ENCODE measurements at regions not wholly inside any gene's neighbourhood (a gene's known extent, or its start where the extent isn't known, plus 50 kb on each side); places are given as distances from the start of the nearest gene placed in this dataset.

GRCh38 chr1:166221316-166221715, 54.5 kb upstream of the FAM78B start:
- DNase-seq: no peak

DNA sequence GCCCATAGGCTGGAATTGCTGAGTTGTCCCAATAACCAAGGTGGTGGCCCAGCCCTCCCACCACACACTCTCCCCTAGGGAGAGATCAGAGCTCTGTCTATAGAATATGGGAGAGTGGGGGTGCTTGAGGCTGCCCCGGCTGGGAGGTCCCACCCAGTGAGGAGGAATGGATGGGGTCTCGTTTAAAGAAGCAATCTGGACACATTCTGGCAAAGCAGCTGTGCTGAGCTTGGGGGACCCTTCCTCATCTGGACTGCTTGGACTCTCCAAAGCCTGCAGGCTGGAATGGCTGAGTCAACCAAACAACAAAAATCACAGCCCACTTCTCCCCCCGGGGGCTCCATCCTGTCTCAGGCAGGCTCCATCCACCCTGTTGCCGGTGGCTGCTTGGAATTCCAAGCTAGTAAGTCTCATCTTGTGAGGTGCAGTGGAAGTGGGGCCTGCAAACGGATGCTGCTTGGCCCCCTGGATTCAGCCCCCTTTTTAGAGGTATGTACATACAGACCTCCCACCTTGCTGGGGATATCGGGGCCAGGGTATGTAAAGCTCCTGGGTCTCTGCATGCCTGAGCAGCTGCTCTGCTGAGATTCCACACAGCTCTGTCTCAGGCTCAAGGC, 67.1 kb upstream of the FAM78B start:
- no peak for DNase-seq

DNA sequence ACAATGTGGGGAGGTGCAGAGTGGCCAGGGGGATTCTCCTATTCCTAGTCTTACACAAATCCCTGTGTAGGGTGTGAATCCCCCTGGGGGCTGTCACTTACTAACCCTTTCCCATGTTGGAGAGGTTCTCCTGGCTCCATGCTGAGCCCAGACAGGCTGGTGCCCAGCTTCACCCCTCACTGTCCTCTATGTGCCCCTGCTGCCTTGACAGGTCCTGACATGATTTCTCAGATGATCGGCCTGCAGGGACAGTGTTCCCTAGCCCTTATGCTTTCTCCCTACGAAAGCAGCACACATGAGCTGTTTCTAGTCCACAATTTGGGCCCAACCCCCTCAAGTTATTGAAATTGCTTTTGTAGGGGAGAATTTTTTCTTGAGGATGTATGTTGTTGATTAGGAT, 68.9 kb upstream of the FAM78B start:
- no peak for DNase-seq

- no peak for DNase-seq
Measured at GRCh38 chr1:166237675-166238074, 70.9 kb upstream of the FAM78B start.

- DNase-seq: no peak
Measured at GRCh38 chr1:166253076-166253779, 86.4 kb upstream of the FAM78B start.

- DNase-seq: no peak
Measured at GRCh38 chr1:166258017-166258416, 91.2 kb upstream of the FAM78B start.

DNA sequence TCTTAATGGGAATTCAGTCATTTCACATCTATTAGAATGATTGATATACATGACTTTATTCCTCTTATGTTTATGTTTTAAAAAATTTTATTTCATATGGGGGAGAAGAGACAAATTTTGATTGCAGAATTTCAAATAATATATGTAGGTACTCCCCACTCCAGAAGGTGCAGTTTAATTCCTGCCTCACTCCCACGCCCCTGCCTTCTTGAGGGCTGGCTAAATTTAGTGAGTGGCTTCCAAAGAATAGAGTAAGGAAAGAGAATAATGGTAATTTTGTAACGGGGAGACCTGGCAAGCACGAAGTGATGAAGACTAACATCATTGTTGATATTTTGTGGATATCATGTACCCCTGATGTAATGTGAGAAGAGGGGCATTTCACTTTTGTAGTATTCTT, 94.7 kb upstream of the FAM78B start:
- no peak for DNase-seq

- no peak for DNase-seq
Measured at GRCh38 chr1:166270476-166271150, 103.8 kb upstream of the FAM78B start.

- no peak for DNase-seq
Measured at GRCh38 chr1:166271151-166271538, 104.3 kb upstream of the FAM78B start.

- no peak for DNase-seq
Measured at GRCh38 chr1:166272155-166272554, 105.4 kb upstream of the FAM78B start.

GRCh38 chr1:166272851-166273250, 106.0 kb upstream of the FAM78B start:
- DNase-seq: no peak

DNA sequence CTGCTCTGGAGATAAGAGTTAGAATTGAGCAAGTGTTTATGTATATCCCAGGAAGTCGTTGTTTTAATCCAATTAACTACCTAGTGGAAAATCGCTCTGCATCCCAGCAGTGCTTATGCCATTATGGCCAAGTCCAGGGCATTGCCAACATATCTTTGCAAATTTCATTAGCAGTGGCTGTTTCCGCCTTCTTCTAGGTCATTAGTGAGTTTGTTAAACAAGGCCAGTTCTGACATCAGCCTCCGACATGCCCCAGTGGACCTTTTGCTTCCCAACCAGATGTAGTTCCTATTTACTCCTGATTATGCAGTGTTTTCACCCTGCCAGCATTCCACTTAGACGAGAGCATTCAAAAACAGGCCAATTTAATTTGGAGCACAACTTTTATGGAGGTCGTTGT, 106.8 kb upstream of the FAM78B start:
- DNase-seq: no peak

DNA sequence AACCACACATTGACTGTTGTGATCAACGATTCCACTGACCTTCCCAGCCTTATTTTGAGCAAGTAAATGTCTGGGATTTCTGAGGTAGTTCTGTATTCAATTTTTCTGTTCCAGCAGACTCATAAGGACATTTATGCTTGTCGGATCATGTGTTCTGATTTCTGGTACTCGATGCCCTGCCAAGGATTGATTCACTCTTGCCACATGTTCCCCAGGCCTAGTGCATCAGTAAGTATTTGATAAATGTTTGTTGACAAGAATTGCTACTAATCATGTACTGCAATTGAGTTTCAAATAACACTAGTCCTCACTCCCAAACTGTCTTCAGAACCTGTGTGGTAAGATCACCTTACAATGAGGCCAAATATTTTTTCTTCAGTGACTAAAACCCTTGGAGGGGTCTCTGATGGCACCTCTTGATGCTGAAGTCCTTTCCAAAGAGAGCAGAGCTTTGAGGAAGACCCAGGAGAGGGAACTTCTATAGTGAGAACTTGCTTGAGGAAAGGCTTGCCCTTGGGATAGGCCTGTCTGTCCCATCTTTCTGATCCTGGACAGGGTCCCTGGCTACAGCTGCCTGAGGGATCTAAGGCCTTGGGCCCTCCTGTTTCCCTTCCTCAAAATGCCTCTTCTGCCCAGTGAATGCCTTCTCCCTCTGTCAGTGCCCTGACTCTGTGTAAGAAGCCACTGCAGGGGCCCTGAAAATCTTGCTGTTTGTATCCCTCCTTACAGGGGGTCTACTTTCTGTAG, 115.8 kb upstream of the FAM78B start:
- DNase-seq: no peak

DNA sequence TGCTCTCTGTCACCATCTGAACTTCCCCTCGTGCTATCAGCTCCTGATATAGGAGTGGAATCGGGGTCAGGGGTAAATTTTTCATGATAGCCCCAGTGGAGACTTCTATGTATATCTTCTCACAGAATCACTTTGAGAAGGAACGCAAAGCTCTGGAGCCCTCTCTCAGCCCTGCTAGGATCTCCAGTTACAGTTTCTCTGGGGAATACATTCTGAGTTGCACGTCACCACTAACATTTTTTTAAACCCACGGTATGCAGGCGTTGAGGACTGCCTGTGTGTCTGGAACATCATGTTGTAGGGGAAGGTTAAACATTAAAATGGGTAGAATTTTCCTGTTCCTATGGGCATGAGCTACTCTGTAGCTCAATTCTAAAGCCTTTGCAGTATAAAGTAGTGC, 116.4 kb upstream of the FAM78B start:
- no peak for DNase-seq

DNA sequence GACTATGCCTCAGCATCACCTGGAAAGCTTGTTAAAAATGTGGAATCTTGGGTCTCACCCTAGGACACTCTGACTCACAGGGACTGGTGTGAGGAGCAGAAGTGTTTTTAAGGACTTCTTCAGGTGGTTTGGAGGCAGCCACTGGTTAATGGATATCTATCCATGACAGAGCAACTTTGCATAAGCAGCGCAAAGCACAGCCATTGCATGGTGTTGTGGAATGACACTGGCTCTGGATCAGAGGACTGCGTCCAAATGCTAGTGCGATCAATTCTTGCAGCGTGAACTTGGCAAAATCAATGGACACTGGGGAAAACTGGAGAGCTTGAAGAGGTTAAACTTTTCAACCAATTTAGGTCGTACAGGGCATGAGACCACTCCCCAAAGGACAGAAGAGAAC, 116.8 kb upstream of the FAM78B start:
- DNase-seq: no peak

- no peak for DNase-seq
Measured at GRCh38 chr1:166289309-166290050, 122.7 kb upstream of the FAM78B start.

DNA sequence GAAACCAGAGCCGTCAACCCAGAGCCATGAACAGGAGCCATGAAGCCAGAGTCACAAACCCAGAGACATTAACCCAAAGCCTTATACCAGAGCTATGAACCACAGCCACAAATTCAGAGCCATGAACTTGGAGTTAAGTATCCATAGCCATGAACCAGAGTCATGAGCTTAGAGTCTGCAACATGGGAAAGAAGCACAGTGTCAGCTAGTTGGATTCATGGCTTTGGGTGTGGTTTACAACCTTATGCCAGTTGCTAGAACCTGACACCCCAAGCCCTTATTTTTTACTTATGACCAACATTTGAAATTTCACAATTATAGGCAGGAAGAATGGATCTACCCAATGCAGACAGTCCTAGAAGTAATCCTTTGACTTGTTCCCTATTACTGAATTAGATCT, 128.9 kb upstream of the FAM78B start:
- no peak for DNase-seq

DNA sequence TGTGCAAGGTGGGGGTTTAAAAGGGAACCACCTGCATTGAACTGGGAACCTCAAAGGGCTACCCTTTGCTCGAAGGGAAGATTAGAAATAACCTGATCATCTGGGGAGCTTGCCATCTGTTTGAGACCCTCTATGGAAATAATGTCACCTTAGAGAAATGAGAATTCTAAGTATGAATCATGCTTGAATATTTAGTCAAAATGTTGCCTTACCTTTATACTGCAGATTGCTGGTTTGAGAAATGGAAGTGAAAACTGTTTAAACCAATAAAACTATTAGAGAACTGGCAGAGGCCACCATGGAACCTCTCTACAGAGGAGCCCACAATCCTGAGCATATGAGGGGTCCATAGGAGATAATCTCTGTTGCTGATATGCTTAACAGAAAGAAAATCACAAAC, 131.2 kb upstream of the FAM78B start:
- DNase-seq: no peak

DNA sequence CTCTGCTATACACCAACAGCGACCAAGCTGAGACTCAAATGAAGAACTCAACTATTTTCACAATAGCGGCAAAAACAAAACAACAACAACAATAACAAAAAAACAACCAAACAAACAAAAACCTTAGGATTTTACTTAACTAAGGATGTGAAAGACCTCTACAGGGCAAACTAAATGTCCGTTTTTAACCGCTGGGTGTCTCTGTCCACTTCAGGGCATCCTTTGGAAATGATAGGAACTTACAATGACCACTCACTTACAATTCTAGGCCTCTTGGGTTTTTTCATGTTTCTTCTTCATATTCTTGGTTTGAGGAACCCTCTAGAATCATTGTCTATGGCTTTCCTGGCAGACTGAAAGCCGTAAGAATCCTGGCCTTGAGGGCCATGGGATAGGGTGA, 134.0 kb upstream of the FAM78B start:
- DNase-seq: no peak

- DNase-seq: no peak
Measured at GRCh38 chr1:166302989-166303758, 136.4 kb upstream of the FAM78B start.

DNA sequence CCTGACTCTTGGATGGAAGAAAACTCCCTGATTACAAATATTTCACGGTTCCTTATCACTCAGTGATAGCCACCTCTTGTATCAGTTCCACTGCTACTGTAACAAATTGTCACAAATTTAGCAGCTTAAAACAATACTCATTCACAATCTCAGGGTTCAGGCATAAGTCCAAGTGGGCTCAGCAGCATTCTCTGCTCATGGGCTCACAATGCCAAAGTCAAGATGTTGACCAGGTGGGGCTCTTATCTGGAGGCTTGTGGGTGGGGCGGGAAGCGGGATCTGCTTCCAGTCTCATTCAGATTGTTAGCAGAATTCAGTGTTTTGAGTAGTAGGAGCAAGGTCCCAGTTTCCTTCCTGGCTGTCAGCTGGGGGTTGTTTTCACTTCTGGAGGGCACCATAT, 137.3 kb upstream of the FAM78B start:
- no peak for DNase-seq

DNA sequence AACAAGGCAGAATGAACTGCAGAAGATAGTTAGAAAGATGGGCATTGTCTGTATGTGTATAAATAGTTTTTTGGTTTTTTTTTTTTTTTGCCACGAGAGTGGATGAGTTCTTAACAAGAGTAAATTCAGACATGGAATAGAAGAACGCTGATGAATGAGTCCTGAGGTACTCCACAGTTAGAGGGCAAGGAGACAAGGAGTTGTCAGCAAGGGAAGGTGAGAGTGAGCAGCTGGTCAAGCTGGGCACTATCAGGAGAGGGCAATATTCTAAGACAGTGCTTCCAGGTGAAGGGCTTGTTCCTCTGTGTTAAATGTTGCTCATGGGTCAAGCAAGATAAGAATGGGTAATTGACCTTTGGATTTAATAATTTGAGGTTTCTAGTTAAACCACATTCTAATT, 138.6 kb upstream of the FAM78B start:
- DNase-seq: no peak

Data from DMS 273 treated with DMSO at 0.1 percent for 48 hours (cell line).